ENCODE measurements at regions not wholly inside any gene's neighbourhood (a gene's known extent, or its start where the extent isn't known, plus 50 kb on each side); places are given as distances from the start of the nearest gene placed in this dataset.

DNA sequence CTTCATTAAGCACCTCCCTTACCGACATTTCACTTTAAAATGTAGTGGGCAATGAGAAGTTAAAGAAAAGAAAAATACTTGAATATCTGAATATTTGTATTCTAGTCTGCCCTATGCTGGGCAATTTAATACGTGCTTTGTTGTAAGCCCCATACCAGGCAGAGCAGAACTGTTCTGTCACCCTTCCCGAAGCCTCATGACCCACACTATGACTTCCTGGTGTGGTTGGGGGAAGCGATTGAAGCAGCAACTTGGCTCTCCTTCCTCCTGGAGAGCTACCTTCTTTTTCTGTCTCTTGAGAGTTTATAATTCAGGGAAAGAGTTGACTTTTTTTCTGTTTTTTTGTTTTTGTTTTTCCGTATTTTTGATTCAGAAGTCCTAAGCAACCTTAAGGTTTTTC is 243.7 kb downstream of the INHBA start:
- H3K4me3 ChIP-seq (ENCODE audit: control insufficient read depth, low read depth, low read length) = no peak overlapping the region
- TF ChIP-seq, protein P1, sequence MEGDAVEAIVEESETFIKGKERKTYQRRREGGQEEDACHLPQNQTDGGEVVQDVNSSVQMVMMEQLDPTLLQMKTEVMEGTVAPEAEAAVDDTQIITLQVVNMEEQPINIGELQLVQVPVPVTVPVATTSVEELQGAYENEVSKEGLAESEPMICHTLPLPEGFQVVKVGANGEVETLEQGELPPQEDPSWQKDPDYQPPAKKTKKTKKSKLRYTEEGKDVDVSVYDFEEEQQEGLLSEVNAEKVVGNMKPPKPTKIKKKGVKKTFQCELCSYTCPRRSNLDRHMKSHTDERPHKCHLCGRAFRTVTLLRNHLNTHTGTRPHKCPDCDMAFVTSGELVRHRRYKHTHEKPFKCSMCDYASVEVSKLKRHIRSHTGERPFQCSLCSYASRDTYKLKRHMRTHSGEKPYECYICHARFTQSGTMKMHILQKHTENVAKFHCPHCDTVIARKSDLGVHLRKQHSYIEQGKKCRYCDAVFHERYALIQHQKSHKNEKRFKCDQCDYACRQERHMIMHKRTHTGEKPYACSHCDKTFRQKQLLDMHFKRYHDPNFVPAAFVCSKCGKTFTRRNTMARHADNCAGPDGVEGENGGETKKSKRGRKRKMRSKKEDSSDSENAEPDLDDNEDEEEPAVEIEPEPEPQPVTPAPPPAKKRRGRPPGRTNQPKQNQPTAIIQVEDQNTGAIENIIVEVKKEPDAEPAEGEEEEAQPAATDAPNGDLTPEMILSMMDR (conservative IDR thresholded peaks at IDR 0.05; ENCODE audit: control insufficient read depth, insufficient read depth, low read depth, low read length) = no peak
- no peak for DNase-seq (ENCODE audit: low read depth)

DNA sequence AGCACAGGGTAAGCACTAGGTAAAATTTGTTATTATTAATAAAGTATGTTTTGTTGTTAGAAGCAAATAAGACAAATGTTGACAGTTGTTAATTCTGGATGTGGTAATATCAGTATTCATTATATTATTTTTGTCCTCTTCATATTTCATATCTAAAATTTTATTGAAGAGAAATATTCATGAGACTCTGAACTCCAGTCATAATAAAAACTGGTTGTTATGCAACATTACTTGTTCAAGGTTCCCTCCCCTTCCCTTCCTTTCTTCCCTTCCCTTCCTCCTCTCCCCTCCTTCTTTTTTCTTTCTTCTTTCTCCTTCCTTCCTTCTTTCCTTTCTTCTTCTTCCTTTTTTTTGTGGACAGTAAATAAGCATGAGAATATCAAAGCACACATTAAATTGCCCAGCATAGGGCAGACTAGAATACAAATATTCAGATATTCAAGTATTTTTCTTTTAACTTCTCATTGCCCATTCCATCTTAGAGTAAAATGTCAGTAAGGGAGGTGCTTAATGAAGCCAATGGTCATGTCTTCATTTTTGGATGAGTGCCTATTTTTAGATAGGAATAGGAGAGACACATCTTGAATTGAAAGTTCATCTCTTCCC is 245.0 kb downstream of the INHBA start:
- DNase-seq (ENCODE audit: low read depth) = no peak
- TF ChIP-seq, protein P1 (conservative IDR thresholded peaks at IDR 0.05; ENCODE audit: control insufficient read depth, insufficient read depth, low read depth, low read length) = no peak
- no peak overlapping the region for H3K4me3 ChIP-seq (ENCODE audit: control insufficient read depth, low read depth, low read length)

DNA sequence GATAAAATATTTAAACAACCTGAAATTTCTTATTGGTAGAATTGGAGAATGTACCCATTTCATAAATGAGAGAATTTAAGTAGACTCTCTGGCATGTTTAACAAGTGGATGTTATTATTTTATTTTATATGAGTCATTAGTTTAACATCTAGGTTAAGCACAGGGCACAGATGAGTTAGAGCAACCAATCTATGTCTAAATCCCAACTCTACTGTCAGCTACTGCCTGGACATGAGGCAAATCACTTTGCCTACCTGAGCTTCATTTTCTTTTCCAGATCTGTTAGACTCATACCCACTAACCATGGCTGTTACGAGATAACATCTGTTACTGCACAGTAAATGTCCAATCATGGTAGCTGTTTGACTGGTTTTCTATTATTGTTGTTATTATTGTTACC is 251.1 kb downstream of the INHBA start:
- peak; percentile 28 for DNase-seq (ENCODE audit: low read depth)
- TF ChIP-seq, protein P1 (conservative IDR thresholded peaks at IDR 0.05; ENCODE audit: control insufficient read depth, insufficient read depth, low read depth, low read length) = no peak
- H3K4me3 ChIP-seq (ENCODE audit: control insufficient read depth, low read depth, low read length) = no peak overlapping the region

DNA sequence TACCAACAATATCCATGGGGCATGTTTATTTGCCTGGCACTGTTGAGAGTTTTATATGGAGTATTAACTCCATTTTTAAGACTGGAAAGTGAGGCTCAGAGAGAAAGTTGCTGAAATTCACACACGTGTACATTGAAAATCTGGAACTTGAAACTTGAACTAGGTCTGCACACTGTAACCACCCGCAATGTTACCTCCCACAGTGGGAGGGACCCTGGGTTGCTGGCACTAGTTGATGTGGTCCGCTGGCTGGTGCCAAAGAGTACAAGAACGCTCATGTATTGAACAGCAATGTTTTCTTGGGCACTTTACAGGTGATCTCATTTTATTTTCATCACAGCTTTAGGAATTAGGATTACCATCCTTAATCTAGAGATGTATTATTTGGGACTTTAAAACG is 253.2 kb downstream of the INHBA start:
- no peak for DNase-seq (ENCODE audit: low read depth)
- no peak overlapping the region for H3K4me3 ChIP-seq (ENCODE audit: control insufficient read depth, low read depth, low read length)
- TF ChIP-seq, protein P1 (conservative IDR thresholded peaks at IDR 0.05; ENCODE audit: control insufficient read depth, insufficient read depth, low read depth, low read length) = no peak

DNA sequence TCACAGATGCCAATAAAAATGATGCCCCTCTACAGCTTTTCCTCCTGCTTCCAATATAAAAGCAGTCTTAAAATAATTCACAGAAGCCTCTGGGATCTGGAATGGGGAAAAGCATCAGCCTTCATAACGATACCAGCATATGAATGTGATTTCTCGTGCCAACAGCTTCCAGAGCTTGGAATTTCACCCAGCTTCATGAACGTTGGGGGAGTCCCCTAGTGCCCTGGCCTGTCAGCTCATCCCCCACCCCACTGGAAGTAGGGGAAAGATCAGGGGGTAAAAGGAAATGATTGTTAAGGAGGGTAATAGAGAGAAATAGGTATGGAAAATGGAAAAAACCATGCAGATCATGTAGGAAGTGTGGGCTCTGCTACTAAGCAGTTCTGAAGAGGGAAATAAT is 253.6 kb downstream of the INHBA start:
- DNase-seq (ENCODE audit: low read depth) = no peak
- no peak overlapping the region for H3K4me3 ChIP-seq (ENCODE audit: control insufficient read depth, low read depth, low read length)
- TF ChIP-seq, protein P1 (conservative IDR thresholded peaks at IDR 0.05; ENCODE audit: control insufficient read depth, insufficient read depth, low read depth, low read length) = no peak

DNA sequence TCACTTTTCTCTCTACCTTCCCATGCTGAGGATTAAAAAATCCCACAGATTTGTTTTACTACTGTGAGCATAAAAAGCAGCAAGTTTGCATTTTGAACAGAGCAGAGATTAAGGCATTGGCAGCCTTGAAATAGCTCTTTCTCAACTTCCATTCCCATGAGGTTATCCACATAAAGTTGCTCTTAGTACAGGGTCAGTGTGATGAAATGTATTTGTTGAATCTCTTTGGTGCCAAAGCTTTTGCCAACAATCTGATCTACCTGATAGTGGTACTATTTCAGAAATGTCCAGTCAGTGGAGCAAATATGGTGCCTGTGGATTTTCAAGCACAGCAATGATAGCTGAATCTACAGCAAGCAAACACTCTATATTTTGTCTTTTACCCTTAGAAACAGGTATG is 254.8 kb downstream of the INHBA start:
- no peak overlapping the region for H3K4me3 ChIP-seq (ENCODE audit: control insufficient read depth, low read depth, low read length)
- TF ChIP-seq, protein P1 (conservative IDR thresholded peaks at IDR 0.05; ENCODE audit: control insufficient read depth, insufficient read depth, low read depth, low read length) = no peak
- DNase-seq (ENCODE audit: low read depth) = peak; percentile 68

Data from fibroblast of mammary gland (primary cell).